ENCODE measurements at regions not wholly inside any gene's neighbourhood (a gene's known extent, or its start where the extent isn't known, plus 50 kb on each side); places are given as distances from the start of the nearest gene placed in this dataset.

- POLR2A ChIA-PET (ENCODE audit: partially characterized antibody), result no interaction called here
- Histone ChIP-seq H2BK120ac (replicated peaks; ENCODE audit: low read depth, low read length) (no peak overlapping the region), H3K4me2 (ENCODE audit: insufficient read depth in 1 of 2, low read depth in 2 of 2, low read length in 2 of 2) (no peak overlapping the region), H3K79me1 (ENCODE audit: low read depth, low read length) (no peaks in the 10 kb centered on the region), H3K79me2 (ENCODE audit: control insufficient read depth in 1 of 2, insufficient read depth in 2 of 2, low read length in 2 of 2) (no peaks in the 10 kb centered on the region), H3K14ac (ENCODE audit: insufficient read length) (no peak overlapping the region), H2BK20ac (ENCODE audit: low read length) (no peak overlapping the region), H4K91ac (replicated peaks; ENCODE audit: insufficient read length, low read length) (no peak overlapping the region), H2BK15ac (ENCODE audit: low read length) (no peak overlapping the region), H4K8ac (ENCODE audit: extremely low read depth, insufficient read depth, low read length) (no peak overlapping the region), H3K56ac (replicated peaks; ENCODE audit: insufficient read length, low read depth, low read length) (no peak overlapping the region), H3K9ac (replicated peaks in 1 of 4; ENCODE audit: extremely low read depth in 1 of 4, low read depth in 3 of 4, low read length in 3 of 4) (no peak overlapping the region), H3K4me3 (ENCODE audit: extremely low read depth in 1 of 4, insufficient read depth in 2 of 4, low read depth in 3 of 4, low read length in 4 of 4) (no peak overlapping the region), H2BK12ac (ENCODE audit: low read depth, low read length) (no peak overlapping the region), H2AFZ (ENCODE audit: low read length) (no peak overlapping the region), H4K20me1 (replicated peaks in 1 of 2; ENCODE audit: control insufficient read depth in 1 of 2, insufficient read depth in 2 of 2, low read length in 2 of 2) (no peaks in the 10 kb centered on the region), H3K4ac (replicated peaks; ENCODE audit: insufficient read length, low read depth, low read length) (no peak overlapping the region), H2BK5ac (ENCODE audit: low read depth, low read length) (no peak overlapping the region), H3K23ac (ENCODE audit: insufficient read length) (no peak overlapping the region), H4K5ac (ENCODE audit: insufficient read length, low read depth, low read length) (no peak overlapping the region), H2AK5ac (ENCODE audit: low read depth, low read length) (no peak overlapping the region), H3K36me3 (ENCODE audit: control insufficient read depth in 2 of 4, insufficient read depth in 4 of 4, low read length in 3 of 4) (peaks cover 0 to 3% (median 0%) of the 10 kb centered on the region in 4 experiments; a peak in 1 of 8 replicates), H3K18ac (ENCODE audit: extremely low read depth, low read length) (no peak overlapping the region), H3K27me3 (replicated peaks in 1 of 4; ENCODE audit: control insufficient read depth in 3 of 4, extremely low read depth in 1 of 4, insufficient read depth in 3 of 4, low read length in 3 of 4) (no peaks in the 10 kb centered on the region), H3K27ac (ENCODE audit: low read depth, low read length) (no peak overlapping the region), H3K9me3 (ENCODE audit: insufficient read depth in 2 of 2, low read depth in 1 of 2, low read length in 1 of 2) (peaks cover 5 to 9% of the 10 kb centered on the region in 2 experiments), H3K4me1 (replicated peaks in 1 of 4; ENCODE audit: control insufficient read depth in 3 of 4, insufficient read depth in 4 of 4, low read length in 3 of 4) (peaks cover 0 to 4% (median 0%) of the 10 kb centered on the region in 4 experiments; a peak in 1 of 7 replicates), H3K23me2 (ENCODE audit: low read depth, low read length) (0 out of 2 replicates have a peak, but pooled peaks cover 2% of the 10 kb centered on the region)
- no peak for FAIRE-seq
- 94% methylated on average over 20 of the region's 20 CpGs; no CpG with 5 or more reads in 1 of the 2 experiments for WGBS, 2 experiments (ENCODE audit: extremely low coverage in 1 of 2, insufficient coverage in 1 of 2, insufficient read length in 1 of 2, insufficient replicate concordance in 2 of 2, low coverage in 1 of 2, low lambda C conversion rate in 2 of 2, missing lambda C conversion rate in 1 of 2)
- CTCF ChIA-PET (ENCODE audit: partially characterized antibody), result no interaction called here
- DNase-seq (ENCODE audit: low read depth in 1 of 2, low spot score in 2 of 2), result no peak
- TF ChIP-seq RNF2 (IDR thresholded peaks at IDR 0.05; ENCODE audit: borderline replicate concordance, low read depth, low read length, missing control alignments, poor library complexity, severe bottlenecking) (no peak), CEBPB (IDR thresholded peaks at IDR 0.05; ENCODE audit: low read depth, low read length) (no peak), E2F6 (IDR thresholded peaks at IDR 0.05) (no peak), USF2 (IDR thresholded peaks at IDR 0.05; ENCODE audit: low read length) (no peak), EP300 (IDR thresholded peaks at IDR 0.05; ENCODE audit: borderline replicate concordance in 1 of 2, low read depth in 2 of 2, low read length in 2 of 2) (no peak)
These were observed 536.1 kb upstream of the AUTS2 start for GRCh38 chr7:69062020-69062765.

All from H1 (cell line).